ENCODE measurements at regions not wholly inside any gene's neighbourhood (a gene's known extent, or its start where the extent isn't known, plus 50 kb on each side); places are given as distances from the start of the nearest gene placed in this dataset.

DNA sequence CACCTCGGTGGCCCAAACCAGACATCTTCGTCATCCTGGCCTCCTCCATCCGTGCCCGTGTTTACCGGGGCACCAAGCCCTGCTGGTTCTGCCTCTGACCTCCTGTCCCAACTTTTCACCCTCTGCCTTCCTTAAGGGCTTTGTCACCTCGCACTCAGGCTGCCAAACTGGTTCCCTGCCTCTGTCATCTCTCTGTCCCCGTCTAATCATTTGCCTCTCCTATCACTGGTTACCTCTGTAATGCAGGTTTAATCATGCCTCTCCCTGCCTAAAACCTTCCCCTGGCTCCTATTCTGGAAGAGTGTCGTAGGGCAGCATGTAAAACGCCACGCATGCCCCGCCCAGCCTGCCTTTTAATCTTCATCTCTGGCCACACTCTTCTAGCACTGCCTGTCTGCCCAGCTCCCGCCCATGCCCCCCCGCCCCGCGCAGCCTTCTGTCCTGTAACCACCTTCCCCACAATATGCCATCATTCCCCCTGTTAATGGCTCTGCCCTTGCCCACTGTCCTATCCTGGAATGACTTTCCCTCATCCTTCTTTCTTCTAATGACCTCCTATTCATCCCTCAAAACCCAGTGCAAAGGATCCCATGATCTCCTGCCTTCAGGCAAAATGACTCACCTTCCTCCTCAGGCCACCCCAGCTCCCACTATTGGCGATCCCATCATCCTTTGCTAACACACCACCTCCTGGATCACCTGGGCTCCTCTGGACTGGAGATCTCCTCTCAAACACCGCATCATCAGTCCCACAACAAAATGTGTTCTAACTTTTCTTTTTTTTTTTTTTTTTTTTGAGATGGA, 66.7 kb downstream of the PEX11G start:
- no peaks in the 10 kb centered on the region for H3K27me3 ChIP-seq (ENCODE audit: control insufficient read depth, insufficient read depth, low read length)
- H3K9me3 ChIP-seq (ENCODE audit: control insufficient read depth, low read length), result no peaks in the 10 kb centered on the region
- no peak overlapping the region for H3K9ac ChIP-seq (ENCODE audit: low read length)
- peaks cover 23% of the 10 kb centered on the region for H3K4me1 ChIP-seq (ENCODE audit: control insufficient read depth, insufficient read depth, low read length)
- H3K4me3 ChIP-seq (ENCODE audit: low read length), result no peak overlapping the region
- H3K36me3 ChIP-seq (ENCODE audit: control insufficient read depth, insufficient read depth, low read length), result no peaks in the 10 kb centered on the region

Measured in mucosa of stomach (tissue), 1 donor.